ENCODE measurements at regions not wholly inside any gene's neighbourhood (a gene's known extent, or its start where the extent isn't known, plus 50 kb on each side); places are given as distances from the start of the nearest gene placed in this dataset.

GRCh38 chr2:23204685-23205242, 180.2 kb upstream of the KLHL29 start:
- TF ChIP-seq TAF1 (IDR thresholded peaks at IDR 0.05; ENCODE audit: borderline replicate concordance, insufficient read depth, low read length): no peak
- no peak for TF ChIP-seq SIN3A (IDR thresholded peaks at IDR 0.05; ENCODE audit: borderline replicate concordance, insufficient read depth, low read length)
- TF ChIP-seq REST (IDR thresholded peaks at IDR 0.05; ENCODE audit: insufficient read depth in 1 of 2, low read depth in 2 of 2, low read length in 2 of 2): no peak
- no peak for TF ChIP-seq POLR2AphosphoS5 (IDR thresholded peaks at IDR 0.05; ENCODE audit: low read depth, low read length)
- no peak for TF ChIP-seq FOXP2 (optimal IDR thresholded peaks at IDR 0.05; ENCODE audit: borderline replicate concordance, extremely low read depth, extremely low read length, insufficient read depth)

- TF ChIP-seq SIN3A (IDR thresholded peaks at IDR 0.05; ENCODE audit: borderline replicate concordance, insufficient read depth, low read length) (no peak), REST (IDR thresholded peaks at IDR 0.05; ENCODE audit: insufficient read depth in 1 of 2, low read depth in 2 of 2, low read length in 2 of 2) (no peak)
Measured at GRCh38 chr2:23206650-23207049, 178.3 kb upstream of the KLHL29 start.

- no peak for TF ChIP-seq FOXP2 (optimal IDR thresholded peaks at IDR 0.05; ENCODE audit: borderline replicate concordance, extremely low read depth, extremely low read length, insufficient read depth)
- no peak for TF ChIP-seq SIN3A (IDR thresholded peaks at IDR 0.05; ENCODE audit: borderline replicate concordance, insufficient read depth, low read length)
- TF ChIP-seq TAF1 (IDR thresholded peaks at IDR 0.05; ENCODE audit: borderline replicate concordance, insufficient read depth, low read length): no peak
- TF ChIP-seq REST (IDR thresholded peaks at IDR 0.05; ENCODE audit: insufficient read depth in 1 of 2, low read depth in 2 of 2, low read length in 2 of 2): no peak
- TF ChIP-seq POLR2AphosphoS5 (IDR thresholded peaks at IDR 0.05; ENCODE audit: low read depth, low read length): no peak
Measured at GRCh38 chr2:23207871-23208270, 177.1 kb upstream of the KLHL29 start.

- no peak for TF ChIP-seq REST (IDR thresholded peaks at IDR 0.05; ENCODE audit: insufficient read depth in 1 of 2, low read depth in 2 of 2, low read length in 2 of 2)
Measured at GRCh38 chr2:23208339-23208738, 176.6 kb upstream of the KLHL29 start.

GRCh38 chr2:23209059-23209458, 175.9 kb upstream of the KLHL29 start:
- no peak for TF ChIP-seq SIN3A (IDR thresholded peaks at IDR 0.05; ENCODE audit: borderline replicate concordance, insufficient read depth, low read length)
- no peak for TF ChIP-seq FOXP2 (optimal IDR thresholded peaks at IDR 0.05; ENCODE audit: borderline replicate concordance, extremely low read depth, extremely low read length, insufficient read depth)
- no peak for TF ChIP-seq REST (IDR thresholded peaks at IDR 0.05; ENCODE audit: insufficient read depth in 1 of 2, low read depth in 2 of 2, low read length in 2 of 2)
- TF ChIP-seq TAF1 (IDR thresholded peaks at IDR 0.05; ENCODE audit: borderline replicate concordance, insufficient read depth, low read length): no peak
- no peak for TF ChIP-seq POLR2AphosphoS5 (IDR thresholded peaks at IDR 0.05; ENCODE audit: low read depth, low read length)

Data from PFSK-1 (cell line).